GM19372 (cell line): ENCODE measurements at regions not wholly inside any gene's neighbourhood (a gene's known extent, or its start where the extent isn't known, plus 50 kb on each side); places are given as distances from the start of the nearest gene placed in this dataset.

ENCODE experiments used
- ATAC-seq: cut with Tn5 transposase; IDR thresholded peaks from one replicate; pipeline ENCODE4 v1.9.1; 2021; ENCODE audit warnings: mild to moderate bottlenecking, low read depth, moderate library complexity; ENCODE audit not compliant: unreplicated experiment

GRCh38 chr18:21162786-21163185, 51.2 kb upstream of the ROCK1 start:
- ATAC-seq, result no peak

DNA sequence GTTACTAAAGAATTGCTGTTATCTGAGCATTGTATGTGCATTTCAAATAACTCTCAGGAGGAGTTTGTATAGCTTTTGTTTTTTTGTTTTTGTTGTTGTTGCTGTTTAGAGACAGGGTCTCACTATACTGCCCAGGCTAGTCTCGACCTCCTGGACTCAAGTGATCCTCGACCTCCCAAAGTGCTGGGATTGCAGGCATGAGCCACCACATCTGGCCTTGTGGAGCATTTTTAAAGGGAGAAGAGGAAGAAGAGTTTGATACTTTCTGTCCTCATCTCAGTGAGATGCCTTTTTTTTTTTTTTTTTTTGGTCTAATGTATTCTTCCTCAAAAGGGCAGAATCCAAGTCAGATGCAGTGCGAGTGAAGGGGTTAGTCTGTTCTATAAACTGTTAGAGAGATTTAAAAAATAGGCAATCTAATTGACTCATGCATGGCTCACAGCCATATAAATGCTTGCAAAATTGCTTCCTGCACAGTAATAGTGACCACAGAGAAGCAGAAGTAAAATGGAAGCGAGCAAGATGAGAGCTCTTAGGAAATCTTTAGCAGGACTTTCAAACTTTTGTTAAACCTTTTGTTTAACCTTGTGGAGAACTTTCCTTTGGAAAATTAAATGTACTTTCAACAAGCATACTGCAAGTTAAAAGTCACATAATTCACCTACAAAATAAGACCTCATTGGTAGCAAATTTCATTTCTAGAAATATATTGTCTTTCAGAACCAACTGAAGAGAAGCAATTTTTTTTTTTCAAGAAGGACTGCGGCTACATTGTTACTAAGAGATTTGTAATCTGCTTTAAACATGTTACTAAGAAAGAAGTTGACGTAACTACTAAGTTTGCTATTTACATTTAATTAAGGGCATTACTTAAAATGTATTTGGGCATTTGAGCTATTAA, 52.3 kb upstream of the ROCK1 start:
- no peak for ATAC-seq

GRCh38 chr18:21164548-21165095, 53.0 kb upstream of the ROCK1 start:
- ATAC-seq, result no peak

- no peak for ATAC-seq
These were observed 56.2 kb upstream of the ROCK1 start for GRCh38 chr18:21167641-21168377.

GRCh38 chr18:21168880-21169279, 57.3 kb upstream of the ROCK1 start:
- no peak for ATAC-seq

GRCh38 chr18:21177822-21178221, 64.2 kb upstream of the GREB1L start:
- no peak for ATAC-seq

DNA sequence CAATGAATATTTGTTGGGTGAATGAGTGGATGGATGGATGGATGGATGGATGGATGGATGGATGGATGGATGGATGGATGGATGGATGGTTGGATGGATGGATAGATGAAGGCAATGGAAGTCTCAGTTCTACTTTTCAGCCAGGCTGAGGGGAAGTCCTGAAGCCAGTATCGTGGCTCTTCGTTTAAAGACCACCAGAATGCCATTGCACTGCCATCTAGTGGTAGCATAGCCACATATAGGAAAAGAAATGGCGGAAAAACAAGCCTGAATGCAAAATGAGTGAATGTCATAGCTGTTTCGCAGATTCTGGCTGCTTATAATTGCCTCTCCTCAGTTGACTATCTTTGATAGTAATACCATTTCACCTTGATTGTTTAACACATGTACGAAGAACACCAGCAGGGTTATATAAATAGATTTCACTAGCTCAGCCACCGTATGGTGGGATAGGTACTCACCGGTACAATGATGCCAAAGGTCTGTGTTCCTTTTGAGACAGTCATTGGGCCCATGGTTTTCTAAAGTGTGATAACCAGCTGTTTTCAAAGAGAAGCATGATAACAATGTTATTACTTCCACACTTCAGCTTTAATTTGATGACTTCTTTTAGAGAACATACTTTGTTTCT, 62.3 kb upstream of the GREB1L start:
- peak; percentile 84 for ATAC-seq

DNA sequence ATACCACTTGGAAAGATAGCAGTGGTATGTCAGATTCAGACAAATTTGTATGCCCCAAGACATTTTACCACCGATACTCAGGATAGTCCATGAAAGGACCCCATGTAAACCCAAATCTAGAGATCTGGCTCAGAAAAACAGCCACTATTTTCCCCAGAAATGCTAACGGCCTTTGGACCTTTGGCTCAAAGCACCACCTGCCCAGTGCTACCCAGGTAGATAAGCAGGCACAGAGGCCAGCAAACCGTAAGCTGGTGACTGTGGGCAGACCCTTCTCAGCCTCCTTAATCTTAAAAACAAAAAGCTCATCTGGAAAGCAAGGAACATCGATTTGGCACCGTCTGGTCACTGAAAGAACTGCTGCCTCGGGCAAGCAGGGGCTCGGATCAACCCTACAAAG, 61.4 kb upstream of the GREB1L start:
- ATAC-seq, result no peak

- ATAC-seq, result no peak
These were observed 60.3 kb upstream of the GREB1L start for GRCh38 chr18:21181766-21182165.

DNA sequence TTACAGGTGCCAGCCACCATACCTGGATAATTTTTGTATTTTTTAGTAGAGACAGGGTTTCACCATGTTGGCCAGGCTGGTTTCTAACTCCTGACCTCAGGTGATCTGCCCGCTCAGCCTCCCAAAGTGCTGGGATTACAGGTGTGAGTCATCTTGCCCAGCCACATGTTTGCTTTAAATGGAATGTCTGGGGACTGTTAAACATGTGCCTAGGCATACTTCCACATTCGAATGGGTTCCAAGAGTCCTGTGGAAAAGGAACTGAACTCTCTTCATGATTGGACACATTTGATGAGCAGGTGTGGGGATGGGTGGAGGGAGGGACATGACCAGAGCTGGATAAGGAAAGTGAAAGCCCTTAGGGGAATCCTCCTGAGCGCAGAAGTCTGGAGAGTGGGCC, 58.4 kb upstream of the GREB1L start:
- no peak for ATAC-seq

GRCh38 chr18:21184396-21184996, 57.5 kb upstream of the GREB1L start:
- no peak for ATAC-seq

GRCh38 chr18:21187886-21188285, 54.1 kb upstream of the GREB1L start:
- ATAC-seq, result no peak

DNA sequence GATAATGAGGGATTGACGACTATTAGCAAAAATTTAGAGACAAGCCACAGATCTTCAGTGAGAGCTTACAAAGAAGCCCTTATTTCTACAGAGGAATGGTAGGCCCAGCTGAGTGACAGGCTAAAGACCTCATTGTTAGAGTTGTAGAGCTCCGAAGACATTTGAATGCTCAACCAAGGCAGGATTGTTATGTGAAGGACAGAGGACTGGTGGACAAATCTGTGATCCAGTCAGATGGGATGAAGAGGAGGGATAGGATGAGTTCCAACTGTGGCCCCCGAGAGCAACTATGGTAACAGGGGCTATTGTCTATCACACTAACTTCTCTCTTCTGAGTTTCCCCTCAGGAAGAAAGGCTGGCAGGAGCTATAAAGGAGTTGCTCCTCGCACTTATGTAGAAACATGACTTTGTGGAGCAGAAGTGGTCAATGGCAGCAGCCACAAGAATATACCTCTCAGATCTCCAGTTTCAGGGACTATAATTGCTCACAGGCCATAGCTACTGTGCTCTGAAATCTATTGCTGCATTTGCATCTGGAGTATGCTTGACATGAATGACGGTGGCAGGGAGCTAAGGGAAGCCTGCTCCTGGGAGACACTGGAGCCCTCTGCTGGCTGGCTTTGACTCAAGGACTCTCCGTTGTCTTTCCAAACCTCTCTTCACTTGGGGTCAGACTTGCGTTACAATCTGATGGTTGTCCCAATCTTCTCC, 50.3 kb upstream of the GREB1L start:
- no peak for ATAC-seq
